ENCODE measurements at regions not wholly inside any gene's neighbourhood (a gene's known extent, or its start where the extent isn't known, plus 50 kb on each side); places are given as distances from the start of the nearest gene placed in this dataset.

GRCh38 chr13:81987677-81988357 lies 1646.9 kb upstream of the SPRY2 start:
- Mint-ChIP-seq H3K27me3 (ENCODE audit: insufficient read depth, unreplicated experiment) (no peaks in the 10 kb centered on the region), H3K27ac (ENCODE audit: low read depth, unreplicated experiment) (no peak overlapping the region), H3K9me3 (ENCODE audit: unreplicated experiment) (no peaks in the 10 kb centered on the region), H3K36me3 (ENCODE audit: insufficient read depth, unreplicated experiment) (no peaks in the 10 kb centered on the region), H3K4me3 (ENCODE audit: unreplicated experiment) (no peak overlapping the region), H3K4me1 (ENCODE audit: insufficient read depth, unreplicated experiment) (peaks cover 5% of the 10 kb centered on the region)
- no TSS peak for BruUV-seq (replicated peaks)
- no peak for DNase-seq (ENCODE audit: unreplicated experiment)
- POLR2A ChIA-PET: no interaction called here
- TF ChIP-seq CTCF (IDR thresholded peaks at IDR 0.05; ENCODE audit: unreplicated experiment): no peak
- CTCF ChIA-PET: interaction anchor here (0.9 to 1.3 kb wide), 3 partner anchors 31 to 348 kb away, joined by 3 to 4 read pairs (median 3); no protein-coding TSS in a partner anchor
- intact Hi-C loops (cut with micrococcal nuclease): no loop called here

DNA sequence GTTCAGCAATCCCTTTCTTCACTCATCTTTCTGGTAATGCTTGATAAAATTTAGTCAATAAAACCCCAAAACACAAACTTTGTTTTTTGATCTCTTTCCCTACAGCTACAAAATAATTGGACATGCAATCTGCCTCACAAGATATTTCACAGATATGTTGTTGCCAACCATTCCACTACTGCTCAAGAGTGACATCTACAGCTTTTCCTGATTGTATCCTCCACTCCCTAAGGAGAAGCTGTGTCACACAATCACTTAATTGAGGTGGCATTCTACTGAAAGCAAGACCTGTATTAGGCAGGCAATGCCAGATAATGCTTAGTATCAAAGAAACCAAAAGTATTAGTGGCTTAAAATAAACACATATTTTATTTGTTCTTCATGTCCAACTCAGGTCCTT lies 1646.2 kb upstream of the SPRY2 start:
- no TSS peak for BruUV-seq (replicated peaks)
- peak; percentile 23 for DNase-seq (ENCODE audit: unreplicated experiment)
- Mint-ChIP-seq H3K27me3 (ENCODE audit: insufficient read depth, unreplicated experiment) (no peaks in the 10 kb centered on the region), H3K27ac (ENCODE audit: low read depth, unreplicated experiment) (no peak overlapping the region), H3K4me1 (ENCODE audit: insufficient read depth, unreplicated experiment) (peaks cover 5% of the 10 kb centered on the region), H3K4me3 (ENCODE audit: unreplicated experiment) (no peak overlapping the region), H3K9me3 (ENCODE audit: unreplicated experiment) (no peaks in the 10 kb centered on the region), H3K36me3 (ENCODE audit: insufficient read depth, unreplicated experiment) (no peaks in the 10 kb centered on the region)
- intact Hi-C loops (cut with micrococcal nuclease): no loop called here
- ChIA-PET POLR2A (no interaction called here), CTCF (interaction anchor here (0.6 to 1.3 kb wide), 5 partner anchors 10 to 1002 kb away, joined by 3 to 6 read pairs (median 3); no protein-coding TSS in a partner anchor)
- no peak for TF ChIP-seq CTCF (IDR thresholded peaks at IDR 0.05; ENCODE audit: unreplicated experiment)

DNA sequence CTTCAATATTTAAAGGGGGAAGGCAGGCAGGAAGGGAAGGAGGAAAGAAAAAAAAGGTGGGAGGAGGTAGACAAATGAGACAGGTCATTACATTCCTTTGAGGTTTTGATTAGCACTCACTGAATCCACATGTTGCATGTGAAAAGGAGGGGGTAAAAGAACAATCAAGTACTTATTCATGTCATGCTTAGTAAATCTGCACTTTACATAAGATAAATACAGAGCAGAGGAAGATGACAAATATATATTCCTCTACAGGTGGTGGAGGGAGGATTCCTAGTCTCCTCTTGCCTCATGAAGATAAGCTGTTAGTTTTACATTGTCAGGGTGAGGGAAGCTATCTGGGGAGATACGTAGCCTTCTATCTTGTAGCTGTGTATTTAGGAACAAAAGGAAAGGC lies 1645.4 kb upstream of the SPRY2 start:
- DNase-seq (ENCODE audit: unreplicated experiment): no peak
- ChIA-PET CTCF (interaction anchor here (0.6 to 1.8 kb wide), 4 partner anchors 9 to 1003 kb away, joined by 3 to 6 read pairs (median 4); no protein-coding TSS in a partner anchor), POLR2A (interaction anchor here (0.6 kb wide), 1 partner anchor 9 kb away, joined by 4 read pairs; no protein-coding TSS in a partner anchor)
- H3K9me3 Mint-ChIP-seq (ENCODE audit: unreplicated experiment): no peaks in the 10 kb centered on the region
- intact Hi-C loops (cut with micrococcal nuclease): no loop called here
- no TSS peak for BruUV-seq (replicated peaks)
- no peak overlapping the region for H3K27ac Mint-ChIP-seq (ENCODE audit: low read depth, unreplicated experiment)
- H3K4me3 Mint-ChIP-seq (ENCODE audit: unreplicated experiment): no peak overlapping the region
- peaks cover 5% of the 10 kb centered on the region for H3K4me1 Mint-ChIP-seq (ENCODE audit: insufficient read depth, unreplicated experiment)
- no peaks in the 10 kb centered on the region for H3K27me3 Mint-ChIP-seq (ENCODE audit: insufficient read depth, unreplicated experiment)
- H3K36me3 Mint-ChIP-seq (ENCODE audit: insufficient read depth, unreplicated experiment): no peaks in the 10 kb centered on the region
- TF ChIP-seq CTCF (IDR thresholded peaks at IDR 0.05; ENCODE audit: unreplicated experiment): no peak

DNA sequence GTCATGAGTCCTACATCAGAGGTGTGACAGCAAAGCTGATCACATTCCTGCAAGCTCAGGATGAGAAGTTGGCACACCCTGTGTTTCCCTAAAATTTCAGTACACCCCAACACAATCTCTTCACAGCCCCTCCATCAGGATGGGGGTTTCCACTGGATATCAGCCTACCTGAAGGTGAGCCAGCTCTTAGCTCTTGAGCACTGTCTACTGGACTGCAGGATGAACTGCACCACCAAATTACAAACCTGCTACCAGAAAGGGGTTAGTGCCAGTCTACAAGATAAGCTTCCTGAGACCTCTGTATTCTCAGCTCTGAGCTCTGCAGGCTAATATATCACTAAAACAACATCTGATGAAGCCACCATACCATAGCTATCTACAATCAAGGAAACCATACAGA lies 1616.2 kb upstream of the SPRY2 start:
- POLR2A ChIA-PET: interaction anchor here (0.7 kb wide), 1 partner anchor 689 kb away, joined by 3 read pairs; no protein-coding TSS in a partner anchor
- no peaks in the 10 kb centered on the region for H3K9me3 Mint-ChIP-seq (ENCODE audit: unreplicated experiment)
- no peak overlapping the region for H3K27ac Mint-ChIP-seq (ENCODE audit: low read depth, unreplicated experiment)
- no peaks in the 10 kb centered on the region for H3K27me3 Mint-ChIP-seq (ENCODE audit: insufficient read depth, unreplicated experiment)
- H3K4me3 Mint-ChIP-seq (ENCODE audit: unreplicated experiment): no peak overlapping the region
- DNase-seq (ENCODE audit: unreplicated experiment): no peak
- no peaks in the 10 kb centered on the region for H3K4me1 Mint-ChIP-seq (ENCODE audit: insufficient read depth, unreplicated experiment)
- intact Hi-C loops (cut with micrococcal nuclease): no loop called here
- no peaks in the 10 kb centered on the region for H3K36me3 Mint-ChIP-seq (ENCODE audit: insufficient read depth, unreplicated experiment)
- peak; percentile 8 for TF ChIP-seq CTCF (IDR thresholded peaks at IDR 0.05; ENCODE audit: unreplicated experiment)
- no TSS peak for BruUV-seq (replicated peaks)
- CTCF ChIA-PET: interaction anchor here (0.9 to 1.2 kb wide), 3 partner anchors 27 to 786 kb away, joined by 3 to 4 read pairs (median 4); no protein-coding TSS in a partner anchor
